ENCODE measurements at regions not wholly inside any gene's neighbourhood (a gene's known extent, or its start where the extent isn't known, plus 50 kb on each side); places are given as distances from the start of the nearest gene placed in this dataset.

DNA sequence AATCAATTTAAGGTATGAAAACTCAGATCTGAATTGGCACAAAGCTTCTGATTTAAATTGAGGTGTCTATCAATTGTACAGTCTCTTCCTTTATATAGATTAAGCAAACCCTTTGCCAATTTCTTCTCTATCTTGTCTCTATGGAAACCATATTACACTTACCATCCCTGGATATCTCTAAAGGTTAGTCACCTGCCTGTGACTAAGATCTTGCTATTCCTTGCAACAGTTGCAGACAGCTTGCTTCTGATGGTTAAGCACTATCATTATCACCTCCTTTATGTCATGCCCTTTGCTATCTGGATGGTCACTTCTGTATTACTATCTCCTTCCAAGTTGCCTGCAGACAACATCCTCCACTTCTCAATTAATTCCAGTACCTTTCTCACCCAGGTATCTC lies 998.6 kb upstream of the B3GALT2 start:
- no peak for DNase-seq

DNA sequence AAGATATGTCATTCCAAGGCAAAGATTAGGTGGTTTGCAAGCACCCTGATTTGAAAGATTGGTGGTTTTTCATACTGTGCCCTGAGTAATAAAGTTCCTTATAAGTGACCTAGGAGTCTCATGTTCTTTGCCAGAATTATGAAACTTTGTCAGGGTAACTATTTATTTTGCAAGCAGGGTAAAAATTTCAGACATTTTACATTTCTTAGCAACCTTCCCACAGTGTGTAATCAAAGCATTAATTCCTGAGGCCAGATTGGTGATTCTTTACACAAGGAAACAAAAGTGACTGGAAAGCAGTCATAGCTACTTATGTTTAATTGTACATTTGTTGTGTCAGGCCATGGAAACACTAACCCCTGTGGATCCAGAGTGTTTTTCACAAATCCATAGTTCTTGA lies 998.0 kb upstream of the B3GALT2 start:
- DNase-seq, result no peak

DNA sequence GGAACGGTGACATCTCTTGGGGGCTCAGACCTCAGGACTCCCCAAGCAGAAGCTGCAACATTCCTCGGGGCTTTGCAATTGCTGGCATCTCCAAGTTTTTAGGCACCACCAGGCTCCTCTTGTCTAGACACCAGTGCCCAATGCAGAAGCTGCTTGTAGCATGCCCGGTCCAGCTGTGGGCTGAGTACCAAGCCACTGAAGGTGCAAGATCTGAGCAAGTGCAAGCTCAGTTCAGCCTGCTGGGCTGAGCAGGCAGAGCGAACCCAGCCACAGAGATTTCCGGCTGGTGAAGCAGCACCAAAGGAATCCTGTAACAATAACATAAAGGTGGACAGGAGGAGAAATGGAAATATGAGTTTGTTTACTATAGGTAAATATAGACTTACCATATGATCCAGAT lies 995.4 kb upstream of the B3GALT2 start:
- DNase-seq, result no peak

DNA sequence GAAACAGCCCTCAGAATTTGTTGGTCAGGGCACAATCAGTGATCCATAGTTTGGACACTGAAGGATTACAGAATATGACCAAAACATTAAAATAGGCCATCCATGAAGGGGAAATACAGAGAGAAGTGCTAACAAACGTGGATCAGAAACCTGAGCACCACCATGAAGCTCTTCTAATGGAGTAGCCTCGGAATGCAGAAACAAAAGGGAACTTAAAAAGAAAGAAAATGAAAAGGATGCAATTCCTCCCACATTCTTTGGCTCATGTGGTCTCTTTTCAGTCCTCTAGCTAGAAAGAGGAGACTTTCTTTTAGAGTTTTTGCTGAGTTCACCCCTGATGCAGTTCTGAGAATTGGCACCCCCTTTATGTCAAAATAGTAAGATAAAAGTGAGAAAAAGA lies 989.8 kb upstream of the B3GALT2 start:
- DNase-seq, result no peak

DNA sequence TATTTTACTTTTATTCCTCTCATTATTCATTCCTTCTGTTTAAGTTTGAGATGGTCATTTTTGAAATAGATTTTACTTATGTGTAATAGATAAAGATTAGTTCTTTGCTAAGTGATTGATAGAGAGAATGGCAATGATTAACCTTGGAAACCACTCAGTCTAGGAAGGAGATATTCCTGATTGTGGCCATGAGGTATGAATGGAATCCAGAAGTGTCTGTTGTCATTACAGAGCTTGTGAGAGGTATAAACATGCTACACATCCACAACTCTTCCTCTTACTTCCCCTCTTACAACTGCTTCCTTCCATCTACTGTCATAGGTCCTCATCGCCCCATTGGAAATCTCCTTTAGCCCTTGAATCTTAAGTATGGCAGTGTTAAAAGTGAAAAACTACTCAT lies 988.8 kb upstream of the B3GALT2 start:
- DNase-seq, result no peak

DNA sequence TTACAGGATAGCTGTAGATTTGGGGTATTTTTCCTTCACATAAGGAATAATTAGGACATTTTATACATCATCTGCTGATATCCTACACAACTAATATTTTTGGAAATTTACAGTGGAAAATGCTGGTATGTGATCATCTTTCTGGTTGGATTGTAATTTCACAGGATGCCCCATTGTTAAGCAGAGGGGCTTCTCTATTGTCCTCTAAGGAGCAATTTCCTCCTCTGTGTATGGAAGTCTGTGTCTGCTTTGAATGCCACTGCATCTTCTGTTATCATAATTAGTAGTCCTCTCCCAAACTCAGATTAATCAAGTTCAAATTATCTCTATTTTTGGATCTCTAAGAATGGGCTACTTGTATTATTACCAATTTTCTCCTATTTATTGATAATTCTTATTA lies 988.1 kb upstream of the B3GALT2 start:
- no peak for DNase-seq

DNA sequence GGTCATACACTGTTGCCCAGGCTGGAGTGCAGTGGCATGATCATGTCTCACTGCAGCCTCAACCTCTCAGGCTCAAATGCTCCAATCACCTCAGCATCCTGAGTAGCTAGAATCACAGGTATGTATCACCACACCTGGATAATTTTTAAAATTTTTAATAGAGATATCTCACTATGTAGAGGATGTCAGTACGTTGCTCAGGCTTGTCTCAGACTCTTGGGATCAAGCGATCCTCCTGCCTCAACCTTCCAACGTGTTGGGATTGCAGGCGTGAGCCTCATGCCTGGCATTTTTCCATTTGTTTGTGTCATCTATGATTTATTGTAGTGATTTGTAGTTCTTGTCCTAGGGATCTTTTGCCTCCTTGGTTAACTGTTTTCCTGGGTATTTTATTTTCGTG lies 985.2 kb upstream of the B3GALT2 start:
- DNase-seq, result no peak

DNA sequence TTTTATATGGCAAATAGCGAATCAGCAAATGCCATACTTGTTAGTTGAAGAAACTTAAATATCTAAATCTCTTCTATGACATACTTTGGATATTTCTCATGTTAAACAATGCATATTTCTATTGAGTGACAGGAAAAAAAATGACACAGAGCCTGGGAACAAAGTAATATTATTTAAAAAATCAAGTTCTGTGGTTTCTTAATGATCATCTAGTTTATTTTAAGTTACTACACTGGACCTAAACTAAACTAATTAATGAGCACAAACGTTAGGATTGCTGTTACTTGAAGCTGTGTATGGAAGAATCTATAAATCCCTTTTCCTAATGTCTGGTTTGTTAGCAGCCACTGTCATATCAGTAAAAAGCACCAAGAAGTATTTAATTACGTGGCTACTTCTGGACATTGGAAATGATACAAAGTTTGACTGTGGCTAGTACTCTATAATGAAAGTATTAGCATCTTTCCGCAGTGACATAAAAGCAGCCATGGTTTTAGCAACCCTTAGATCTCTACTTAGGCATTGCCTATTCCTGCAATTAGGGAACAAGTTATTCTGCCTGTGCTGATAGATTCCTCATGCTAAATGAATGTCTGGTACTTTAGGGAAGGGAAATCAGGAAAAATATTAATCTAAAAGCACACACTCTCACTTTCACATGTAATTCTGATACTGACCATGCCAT lies 981.7 kb upstream of the B3GALT2 start:
- no peak for DNase-seq

DNA sequence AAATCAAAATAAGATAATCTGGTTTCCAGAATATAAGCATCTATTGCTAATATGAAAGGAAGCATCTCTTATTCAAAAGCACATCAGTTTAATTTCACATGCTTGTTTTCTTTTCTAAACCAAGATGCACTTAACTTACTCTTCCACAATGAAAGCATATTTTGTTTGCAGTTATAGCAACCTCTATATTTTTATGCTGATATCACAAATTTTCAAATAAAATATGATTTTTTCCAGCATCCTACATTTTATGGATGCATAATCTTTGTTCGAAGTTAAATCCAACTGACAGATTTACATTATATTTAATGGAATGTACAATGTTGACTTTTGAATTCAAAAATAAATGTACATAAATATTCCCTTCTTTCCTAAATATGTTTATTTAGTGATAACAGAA lies 978.3 kb upstream of the B3GALT2 start:
- no peak for DNase-seq

DNA sequence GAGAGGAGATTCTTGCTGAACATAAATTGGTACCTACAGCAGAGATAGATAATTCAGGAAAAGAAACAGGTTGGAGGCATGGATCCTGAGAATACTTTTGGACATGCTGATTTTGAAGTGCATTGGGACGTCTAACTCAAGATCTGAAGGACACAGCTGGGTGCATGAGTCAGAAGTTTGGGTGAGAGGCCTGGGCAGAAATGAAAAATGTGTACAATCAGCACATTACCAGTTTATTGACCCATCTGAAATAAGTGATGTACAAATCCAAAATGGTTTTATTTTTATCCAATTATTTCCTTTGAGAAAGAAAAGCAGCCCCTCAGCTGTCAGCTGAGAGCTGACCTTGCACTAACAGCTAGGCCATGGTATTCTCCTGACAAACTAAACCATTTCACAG lies 975.2 kb upstream of the B3GALT2 start:
- DNase-seq, result no peak

DNA sequence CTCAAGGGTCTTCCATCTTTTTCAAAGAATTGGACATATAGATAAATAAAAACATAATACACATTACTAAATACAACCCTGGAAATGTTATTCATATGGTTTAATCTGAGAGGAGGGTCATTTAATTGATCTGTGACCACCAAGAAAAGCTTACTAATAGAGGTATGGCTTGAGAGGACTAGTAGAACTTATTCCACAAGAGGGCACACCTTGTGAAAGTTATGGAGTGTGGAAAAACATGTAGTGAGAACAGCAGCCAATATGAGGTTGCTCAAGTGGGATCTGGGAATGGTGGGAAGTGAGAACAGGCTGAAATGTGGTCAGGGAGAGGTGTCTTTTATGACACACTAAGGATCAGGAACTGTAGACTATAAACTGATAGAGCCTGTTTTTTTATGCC lies 973.5 kb upstream of the B3GALT2 start:
- DNase-seq, result no peak

DNA sequence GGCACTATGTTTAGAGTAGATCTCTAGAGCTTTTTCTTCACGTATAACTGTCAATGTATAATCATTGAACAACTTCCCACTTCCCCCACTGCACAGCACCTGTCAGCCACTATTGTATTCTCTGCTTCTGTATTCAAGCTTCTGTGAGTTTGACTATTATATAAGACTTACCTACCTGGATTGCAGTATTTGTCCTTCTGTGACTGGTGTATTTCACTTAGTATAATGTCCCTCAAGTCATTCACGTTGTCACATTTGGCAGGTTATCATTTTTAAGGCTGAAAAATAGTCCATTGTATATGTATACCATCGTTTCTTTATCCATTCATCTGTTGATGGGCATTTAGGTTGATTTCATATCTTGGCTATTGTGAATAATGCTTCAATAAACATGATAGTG lies 969.5 kb upstream of the B3GALT2 start:
- no peak for DNase-seq

DNA sequence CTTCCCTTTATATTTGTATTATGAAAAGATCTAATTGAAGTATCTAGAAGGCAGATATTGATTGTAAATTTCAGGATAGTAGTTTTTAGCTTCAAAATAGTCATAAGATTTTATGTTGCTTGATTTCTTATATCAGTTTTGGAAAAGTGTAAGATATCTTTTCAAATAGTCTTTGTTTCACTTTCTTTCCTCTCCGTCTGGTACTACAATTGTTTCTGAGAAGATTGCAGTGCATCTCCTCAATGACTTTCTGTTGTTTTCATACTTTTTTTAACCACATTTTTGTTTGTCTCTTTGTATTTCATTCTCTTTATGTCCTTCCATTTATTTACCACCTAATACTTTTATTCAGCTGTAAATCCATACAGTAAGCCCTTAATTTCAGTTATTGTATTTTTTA lies 964.6 kb upstream of the B3GALT2 start:
- no peak for DNase-seq

DNA sequence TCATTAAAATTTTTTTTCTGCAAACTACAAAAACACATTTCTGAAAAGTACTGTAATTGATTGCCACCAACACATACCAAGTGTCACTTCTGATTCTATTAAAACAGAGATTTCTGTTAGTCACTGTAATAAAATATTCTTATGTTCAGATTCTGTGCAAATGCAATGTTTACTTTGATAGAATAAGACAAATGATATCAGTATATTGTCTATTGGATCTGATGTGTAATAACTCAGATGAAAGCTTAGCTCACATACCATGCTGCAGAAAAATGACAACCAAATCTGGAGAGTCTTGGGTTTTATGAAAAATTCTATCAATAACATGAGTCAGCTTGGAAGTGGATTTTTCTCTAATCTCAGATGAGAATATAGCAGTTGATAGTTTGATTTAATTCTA lies 963.8 kb upstream of the B3GALT2 start:
- no peak for DNase-seq

DNA sequence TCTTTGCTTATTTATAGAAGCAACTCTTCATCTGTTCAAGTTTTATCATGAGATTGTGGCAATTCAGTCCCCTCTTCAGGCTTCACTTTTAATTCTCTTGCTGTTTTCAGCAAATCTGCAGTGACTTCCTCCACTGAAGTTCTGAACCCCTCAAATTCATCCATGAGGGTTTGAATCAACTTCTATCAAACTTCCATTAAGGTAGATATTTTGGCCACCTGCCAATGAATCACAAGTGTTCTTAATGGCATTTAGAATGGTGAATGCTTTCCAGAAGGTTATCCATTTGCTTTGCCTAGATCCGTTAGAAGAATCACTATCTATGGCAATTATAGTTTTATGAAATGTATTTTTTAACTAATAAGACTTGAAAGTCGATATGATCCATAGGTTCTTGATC lies 946.7 kb upstream of the B3GALT2 start:
- DNase-seq, result no peak

DNA sequence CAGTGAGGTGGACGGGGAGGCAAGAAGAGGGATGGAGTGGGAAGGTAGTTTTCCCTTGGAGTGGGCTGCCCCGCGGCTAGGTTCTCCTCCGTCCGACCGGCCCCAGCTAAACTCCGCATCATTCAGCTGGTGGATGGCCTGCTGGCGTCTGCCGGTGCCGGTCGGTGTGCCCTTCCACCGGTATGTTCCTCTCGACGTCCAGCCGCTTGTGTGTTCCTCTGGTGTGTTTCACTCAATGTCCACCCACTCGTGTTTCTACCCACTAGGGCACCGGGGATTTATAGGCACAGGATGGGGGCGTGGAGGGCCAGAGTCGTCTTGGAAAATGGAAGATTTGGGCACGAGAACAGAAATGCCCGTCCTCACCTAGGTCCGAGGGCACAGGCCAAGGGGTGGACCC lies 931.7 kb upstream of the B3GALT2 start:
- DNase-seq, result no peak

DNA sequence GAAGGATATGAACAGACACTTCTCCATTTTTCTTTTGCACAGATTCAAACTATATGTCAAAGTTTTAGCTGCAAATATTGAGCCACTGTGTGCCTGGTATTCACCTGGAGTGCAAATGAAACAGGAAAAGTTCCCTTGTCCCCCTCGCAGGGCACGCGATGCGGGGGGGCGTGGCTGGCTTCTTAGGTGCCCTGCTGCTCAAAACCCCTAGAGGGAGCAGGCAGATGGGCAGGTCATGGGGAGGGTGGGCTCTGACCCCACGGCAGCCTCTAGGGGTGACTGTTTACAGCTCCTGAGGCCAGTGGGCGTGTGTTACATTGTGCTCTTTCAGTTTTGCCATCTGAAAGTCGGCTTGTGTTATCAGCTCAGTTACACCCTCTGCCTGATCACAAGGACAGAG lies 931.2 kb upstream of the B3GALT2 start:
- no peak for DNase-seq

DNA sequence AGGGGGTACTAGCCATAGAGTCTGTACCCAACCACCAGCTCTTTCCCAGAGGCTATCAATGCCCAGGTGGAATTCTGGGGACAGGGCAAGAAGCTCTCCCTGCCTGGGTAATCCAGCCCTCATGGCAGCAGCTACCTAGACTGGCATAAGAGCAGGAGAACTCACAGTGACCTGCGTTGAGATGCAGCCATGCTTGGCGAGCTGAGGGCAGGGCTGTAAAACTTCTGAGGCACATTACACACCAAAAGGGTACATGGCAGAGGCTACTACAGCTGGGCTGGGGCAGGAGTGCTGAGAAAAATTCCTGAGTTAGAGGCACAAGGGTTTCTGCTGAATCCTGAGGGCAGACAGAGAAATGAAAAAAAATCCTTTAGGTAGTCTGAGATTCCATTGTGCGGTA lies 927.9 kb upstream of the B3GALT2 start:
- no peak for DNase-seq

DNA sequence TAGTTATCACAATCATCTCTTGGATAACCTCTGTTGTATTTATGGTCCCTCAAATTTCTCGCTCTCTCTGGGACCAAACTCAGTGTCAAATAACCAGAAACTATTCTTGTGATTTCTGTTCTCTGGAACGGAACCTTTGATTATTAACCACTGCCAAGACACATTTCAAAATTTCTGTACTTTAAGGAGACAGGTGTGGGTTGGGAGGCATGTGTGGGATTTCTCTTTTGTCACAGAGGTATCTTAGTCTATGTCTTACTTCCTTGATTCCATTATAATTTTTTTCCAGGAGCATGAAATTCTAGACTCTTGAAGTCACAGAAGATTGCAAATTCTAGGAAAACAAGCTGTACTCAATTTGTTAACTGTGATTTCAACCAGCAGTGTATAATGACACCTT lies 919.0 kb upstream of the B3GALT2 start:
- no peak for DNase-seq

DNA sequence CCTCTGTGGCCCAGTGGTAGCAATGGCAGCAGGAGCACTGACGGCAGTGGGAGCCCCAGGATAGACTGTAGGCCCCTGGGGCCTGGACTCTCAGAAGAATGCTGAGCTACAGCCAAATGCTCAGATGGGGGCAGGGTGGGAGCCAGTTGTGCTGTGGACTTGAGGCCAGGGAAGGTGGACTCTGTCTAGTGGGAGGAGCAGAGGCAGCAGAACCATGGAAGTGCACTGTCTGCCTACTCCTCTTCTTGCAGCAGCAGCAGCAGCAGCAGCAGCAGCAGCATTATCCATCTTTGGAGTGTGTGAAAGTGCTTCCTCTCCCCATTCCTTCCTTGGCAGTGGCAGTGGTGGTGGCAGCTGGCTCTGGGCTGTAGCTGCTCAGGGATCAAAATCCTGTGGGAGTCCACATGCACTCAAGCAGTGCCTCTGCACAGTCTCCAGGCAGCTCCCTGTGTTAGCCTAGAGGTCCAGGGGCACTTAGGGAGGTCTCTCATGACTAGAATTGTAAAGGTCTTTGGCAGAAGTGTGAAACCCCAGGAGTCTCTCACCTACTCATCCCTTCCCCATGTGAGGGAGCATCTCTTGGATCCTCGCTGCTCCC lies 917.9 kb upstream of the B3GALT2 start:
- DNase-seq, result no peak

DNA sequence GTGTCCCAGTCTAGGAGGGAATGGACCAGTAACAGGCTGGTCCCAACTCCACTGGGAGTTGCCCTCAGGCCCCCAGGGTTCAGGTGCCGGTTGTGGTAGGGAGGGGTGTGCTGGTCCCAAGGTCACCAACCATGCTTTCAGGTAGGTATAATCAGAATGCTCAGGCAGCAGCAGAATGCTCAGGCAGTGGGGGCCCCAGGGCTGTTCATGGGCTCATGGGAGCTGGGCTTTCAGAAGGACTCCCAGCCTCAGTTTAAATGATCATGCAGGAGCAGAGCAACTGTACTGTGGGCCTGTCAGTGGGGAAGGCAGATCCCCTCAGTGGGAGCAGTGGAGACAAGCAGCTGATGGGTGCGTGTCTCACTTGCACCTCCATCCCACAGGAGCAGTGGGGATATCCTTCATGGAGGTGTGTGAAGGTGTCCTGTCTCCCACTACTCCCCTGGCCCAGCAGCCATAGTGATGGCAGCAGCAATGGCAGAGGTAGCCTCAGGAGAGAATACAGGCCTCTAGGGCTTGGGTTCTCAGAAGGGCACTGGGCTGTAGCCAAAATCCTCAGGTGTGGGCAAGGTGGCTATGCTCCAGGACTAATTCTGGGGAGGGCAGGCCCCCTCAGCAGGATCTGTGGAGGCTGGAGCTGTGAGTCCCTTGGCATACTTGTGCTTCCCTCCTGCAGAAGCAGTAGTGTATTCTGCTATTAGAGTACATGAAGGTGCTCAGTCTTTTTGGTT lies 917.3 kb upstream of the B3GALT2 start:
- no peak for DNase-seq

DNA sequence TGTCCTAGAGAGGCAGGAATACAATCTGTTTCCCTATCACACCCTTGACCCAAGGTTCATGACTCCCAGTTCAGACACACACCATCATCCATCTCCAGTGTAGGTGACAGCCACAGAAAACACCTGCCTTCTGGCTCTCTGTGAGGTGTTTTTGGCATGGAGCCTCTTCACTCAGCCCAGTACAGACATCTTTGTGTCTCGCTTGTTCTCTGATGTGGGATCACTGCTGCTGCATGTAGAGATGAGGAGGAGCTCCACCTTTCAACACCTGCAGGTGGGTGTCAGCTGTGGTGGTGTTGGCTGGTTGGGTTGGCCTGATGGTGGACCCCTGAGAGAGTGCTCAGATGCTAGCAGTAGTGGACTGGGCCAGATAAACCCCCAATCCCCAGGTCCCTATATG lies 916.7 kb upstream of the B3GALT2 start:
- no peak for DNase-seq

DNA sequence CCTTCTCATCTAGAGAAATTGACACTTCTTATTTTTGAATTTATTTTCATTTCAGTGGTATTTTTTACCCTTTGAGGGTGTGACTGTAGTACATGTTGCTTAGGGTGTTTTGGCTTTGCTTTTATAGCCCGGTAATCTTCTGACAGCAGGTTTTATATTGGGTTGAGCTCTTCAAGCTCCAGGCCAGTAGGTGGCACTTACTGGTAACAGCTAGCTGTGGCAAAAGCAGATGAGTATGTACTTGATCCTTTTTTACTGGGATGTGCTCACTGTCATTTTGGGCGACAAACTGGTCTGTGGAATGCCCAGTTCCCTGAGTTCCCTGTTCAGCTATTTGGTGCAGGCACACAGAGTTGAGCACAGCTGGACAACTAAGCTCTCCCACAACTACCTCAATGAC lies 916.2 kb upstream of the B3GALT2 start:
- no peak for DNase-seq

DNA sequence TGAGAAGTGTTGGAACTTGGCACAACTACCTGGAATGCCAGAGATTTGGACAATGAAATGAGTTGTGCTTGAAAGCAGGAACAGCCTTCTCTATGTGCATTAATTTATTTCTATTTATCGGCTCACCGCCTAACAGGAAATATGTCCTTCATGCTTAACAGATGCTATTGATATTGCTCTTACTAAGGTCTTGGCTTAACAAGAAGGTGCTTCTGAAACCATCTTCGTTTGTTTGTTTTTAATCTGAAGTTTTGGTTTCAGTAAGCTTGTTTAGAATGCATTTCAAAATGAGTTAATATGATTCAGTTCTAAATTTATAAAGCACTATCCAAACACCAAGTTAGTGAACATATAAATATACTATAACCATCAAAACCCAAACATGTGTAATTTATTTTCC lies 898.3 kb upstream of the B3GALT2 start:
- DNase-seq, result no peak

DNA sequence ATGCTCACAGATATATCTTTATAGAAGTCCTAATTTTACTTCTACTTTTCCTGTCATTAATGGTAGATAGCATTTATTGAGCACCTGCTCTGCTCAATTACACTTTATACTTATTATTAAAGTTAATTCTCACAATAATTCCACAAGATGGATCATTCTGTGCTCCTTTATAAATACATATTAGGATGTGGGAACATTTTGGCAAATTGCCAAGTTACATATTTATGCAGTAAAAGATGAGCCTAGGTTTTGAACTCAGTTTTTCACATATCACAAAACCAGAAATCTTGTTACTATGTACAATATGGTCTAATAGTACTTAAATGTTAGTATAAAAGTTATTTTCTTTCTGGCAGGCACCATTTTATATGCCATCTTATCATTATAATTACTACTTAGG lies 895.0 kb upstream of the B3GALT2 start:
- DNase-seq, result no peak

All from activated naive CD4-positive, alpha-beta T cell treated with Interleukin-2 at 50 U/mL for 16 hours (primary cell).